NCI-H226 (cell line): ENCODE measurements at regions not wholly inside any gene's neighbourhood (a gene's known extent, or its start where the extent isn't known, plus 50 kb on each side); places are given as distances from the start of the nearest gene placed in this dataset.
A peak's percentile ranks its signal among the peaks of the same experiment; 100 is the strongest.

ENCODE experiments used
- DNase-seq: peaks from one replicate; pipeline ENCODE4 v3.0.0-alpha.2; 2015

GRCh38 chr17:63349478-63350000 lies 96.6 kb downstream of the CYB561 start:
- no peak for DNase-seq

GRCh38 chr17:63350364-63350763 lies 95.7 kb downstream of the CYB561 start:
- no peak for DNase-seq

GRCh38 chr17:63354256-63354655 lies 91.8 kb downstream of the CYB561 start:
- DNase-seq, result no peak

- no peak for DNase-seq
Measured at GRCh38 chr17:63356337-63356757, 89.8 kb downstream of the CYB561 start.

GRCh38 chr17:63358111-63358839 lies 87.8 kb downstream of the CYB561 start:
- DNase-seq, result peak; percentile 54

- DNase-seq, result no peak
Measured at GRCh38 chr17:63358956-63359355, 87.2 kb downstream of the CYB561 start.

- no peak for DNase-seq
Measured at GRCh38 chr17:63361182-63361581, 84.9 kb downstream of the CYB561 start.

GRCh38 chr17:63362115-63362514 lies 84.0 kb downstream of the CYB561 start:
- DNase-seq, result no peak

- no peak for DNase-seq
Measured at GRCh38 chr17:63364387-63364786, 81.7 kb downstream of the CYB561 start.

GRCh38 chr17:63364944-63365343 lies 81.2 kb downstream of the CYB561 start:
- no peak for DNase-seq

- DNase-seq, result no peak
Measured at GRCh38 chr17:63365366-63366240, 80.5 kb downstream of the CYB561 start.

- no peak for DNase-seq
Measured at GRCh38 chr17:63366241-63366566, 79.9 kb downstream of the CYB561 start.

GRCh38 chr17:63369233-63369632 lies 76.9 kb downstream of the CYB561 start:
- no peak for DNase-seq

- no peak for DNase-seq
Measured at GRCh38 chr17:63370696-63371095, 75.4 kb downstream of the CYB561 start.

- DNase-seq, result no peak
Measured at GRCh38 chr17:63376949-63377348, 69.2 kb downstream of the CYB561 start.

GRCh38 chr17:63378411-63379375 lies 67.4 kb downstream of the CYB561 start:
- DNase-seq, result no peak

- no peak for DNase-seq
Measured at GRCh38 chr17:63379636-63380035, 66.5 kb downstream of the CYB561 start.

- DNase-seq, result no peak
Measured at GRCh38 chr17:63381101-63381729, 64.9 kb downstream of the CYB561 start.

- DNase-seq, result no peak
Measured at GRCh38 chr17:63382136-63382535, 64.0 kb downstream of the CYB561 start.
